CD14-positive monocyte (primary cell): ENCODE measurements at regions not wholly inside any gene's neighbourhood (a gene's known extent, or its start where the extent isn't known, plus 50 kb on each side); places are given as distances from the start of the nearest gene placed in this dataset.

Experiments
- DNase-seq, 3 donors: peaks; one replicate each; pipeline ENCODE4 v3.0.0-alpha.2; 2011 to 2022
- H2AFZ ChIP-seq: 2 replicates; pipeline ENCODE4 v1.6.0; 2012; ENCODE audit warnings: mild to moderate bottlenecking, low read depth, low read length, inconsistent platforms; ENCODE audit not compliant: insufficient read depth, poor library complexity, severe bottlenecking
- H3K27ac ChIP-seq, 2 donors: 1 replicate in 1 of 2; 2 replicates in 1 of 2; pipeline ENCODE4 v1.5.1; 2012 to 2013; ENCODE audit warnings: low read length in 2 of 2, control low read depth in 1 of 2, inconsistent platforms in 1 of 2, low read depth in 1 of 2, mild to moderate bottlenecking in 1 of 2
- H3K27me3 ChIP-seq, 2 donors: one replicate each; pipeline versions ENCODE4 v1.6.0 to v1.6.1; 2011 to 2013; ENCODE audit warnings: low read length in 2 of 2; ENCODE audit not compliant: control insufficient read depth in 2 of 2, insufficient read depth in 2 of 2
- H3K36me3 ChIP-seq, 2 donors: replicated peaks in 1 of 2; 1 replicate in 1 of 2; 2 replicates in 1 of 2; pipeline versions ENCODE4 v1.5.1 to v1.6.1; 2012 to 2013; ENCODE audit warnings: low read length in 2 of 2, control low read depth in 1 of 2, inconsistent platforms in 1 of 2, mild to moderate bottlenecking in 1 of 2; ENCODE audit not compliant: insufficient read depth in 2 of 2, control insufficient read depth in 1 of 2
- H3K4me1 ChIP-seq, 2 donors: 1 replicate in 1 of 2; 2 replicates in 1 of 2; pipeline versions ENCODE4 v1.5.1 to v1.6.1; 2012 to 2013; ENCODE audit warnings: low read length in 2 of 2, control low read depth in 1 of 2, inconsistent platforms in 1 of 2, mild to moderate bottlenecking in 1 of 2, moderate library complexity in 1 of 2; ENCODE audit not compliant: insufficient read depth in 2 of 2, control insufficient read depth in 1 of 2
- H3K4me2 ChIP-seq: replicated peaks from 2 replicates; pipeline ENCODE3; 2012; ENCODE audit warnings: low read length, moderate library complexity, mild to moderate bottlenecking; ENCODE audit not compliant: poor library complexity, severe bottlenecking; ENCODE audit errors: extremely low read depth
- H3K4me3 ChIP-seq, 3 experiments: fragments of 200-600 bp in 1 of 3; sonication (generic) in 1 of 3; replicated peaks in 1 of 3; 1 replicate in 2 of 3; 2 replicates in 1 of 3; pipeline ENCODE4 v1.5.1; 2011 to 2013; ENCODE audit warnings: low read length in 3 of 3, mild to moderate bottlenecking in 3 of 3, control low read depth in 2 of 3, low read depth in 2 of 3, inconsistent platforms in 1 of 3, moderate library complexity in 1 of 3
- H3K79me2 ChIP-seq: 2 replicates; pipeline ENCODE4 v1.6.0; 2012; ENCODE audit warnings: mild to moderate bottlenecking, control low read depth, inconsistent platforms, low read length, moderate library complexity; ENCODE audit not compliant: insufficient read depth
- H3K9ac ChIP-seq: 2 replicates; pipeline ENCODE4 v1.6.0; 2017; ENCODE audit warnings: low read length, mild to moderate bottlenecking; ENCODE audit not compliant: insufficient read depth, poor library complexity, severe bottlenecking
- H3K9me3 ChIP-seq, 2 donors: replicated peaks in 1 of 2; 1 replicate in 1 of 2; 2 replicates in 1 of 2; pipeline versions ENCODE4 v1.5.1 to v1.6.1; 2012 to 2013; ENCODE audit warnings: low read length in 2 of 2, control low read depth in 1 of 2; ENCODE audit not compliant: control insufficient read depth in 1 of 2, insufficient read depth in 1 of 2
- H4K20me1 ChIP-seq: 2 replicates; pipeline ENCODE4 v1.6.0; 2012; ENCODE audit warnings: mild to moderate bottlenecking, low read length, control low read depth, moderate library complexity; ENCODE audit not compliant: insufficient read depth
- H3K27ac Mint-ChIP-seq, 7 donors: one replicate each; pipeline ENCODE4 v1.8.0; 2020; ENCODE audit warnings: mild to moderate bottlenecking in 7 of 7, mixed read lengths in 7 of 7, moderate library complexity in 6 of 7, inconsistent platforms in 2 of 7
- H3K27me3 Mint-ChIP-seq, 3 donors: one replicate each; pipeline ENCODE4 v1.8.0; 2021 to 2022; ENCODE audit warnings: low read depth in 3 of 3, mild to moderate bottlenecking in 3 of 3, mixed read lengths in 3 of 3, moderate library complexity in 3 of 3, inconsistent platforms in 1 of 3
- H3K36me3 Mint-ChIP-seq, 2 donors: one replicate each; pipeline ENCODE4 v1.8.0; 2020; ENCODE audit warnings: mixed read lengths in 2 of 2, inconsistent platforms in 1 of 2, mild to moderate bottlenecking in 1 of 2
- H3K4me1 Mint-ChIP-seq: one replicate; pipeline ENCODE4 v1.8.0; 2020; ENCODE audit warnings: mild to moderate bottlenecking, mixed read lengths
- H3K4me3 Mint-ChIP-seq, 2 donors: one replicate each; pipeline ENCODE4 v1.8.0; 2020; ENCODE audit warnings: mild to moderate bottlenecking in 2 of 2, mixed read lengths in 2 of 2, moderate library complexity in 1 of 2
- H3K9me3 Mint-ChIP-seq, 7 donors: one replicate each; pipeline ENCODE4 v1.8.0; 2020 to 2022; ENCODE audit warnings: mixed read lengths in 7 of 7, mild to moderate bottlenecking in 6 of 7, moderate library complexity in 6 of 7, inconsistent platforms in 2 of 7
- WGBS: methylation state at CpG from one replicate; pipeline ENCODE4 v1.1.5; 2013; ENCODE audit warnings: missing lambda C conversion rate; ENCODE audit not compliant: insufficient coverage; 5-methylcytosine and 5-hydroxymethylcytosine counted together
- intact Hi-C, 2 donors: fragments of 100-400 bp; cut with micrococcal nuclease; formaldehyde crosslinking; loops; one replicate each; pipeline versions ENCODE4 v1.15.0 to v1.15.1; 2023
- TF ChIP-seq, protein P1 (sequence below): fragments of 200-600 bp; IDR thresholded peaks from one replicate; pipeline ENCODE4 v1.8.0; 2022; ENCODE audit warnings: antibody characterized with exemption, mild to moderate bottlenecking

DNA sequence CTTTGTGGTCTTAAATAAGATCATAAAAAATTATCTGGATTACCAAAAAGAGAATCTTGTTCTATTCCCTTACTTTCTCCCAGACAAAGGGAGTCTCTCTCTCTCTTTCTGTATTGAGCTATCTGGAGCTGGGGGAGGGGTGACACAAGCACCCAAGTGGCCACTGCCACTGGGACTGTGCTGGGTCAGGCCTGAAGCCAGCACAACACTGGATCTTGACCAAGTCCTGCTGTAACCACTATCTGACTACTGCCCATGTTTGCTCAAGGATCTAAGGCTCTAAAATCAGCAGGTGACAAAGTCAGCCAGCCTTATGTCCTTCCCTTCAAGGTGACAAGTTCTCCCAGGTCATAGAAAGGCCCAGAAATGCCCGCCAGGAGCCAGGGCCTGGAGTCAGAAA, 75.0 kb upstream of the SPATA16 start:
- Histone ChIP-seq H3K9me3 (peaks cover 0 to 12% of the 10 kb centered on the region in 2 donors), H3K4me3 (no peak overlapping the region), H4K20me1 (no peaks in the 10 kb centered on the region), H3K79me2 (no peaks in the 10 kb centered on the region), H3K36me3 (no peaks in the 10 kb centered on the region), H3K27me3 (no peaks in the 10 kb centered on the region), H2AFZ (no peak overlapping the region), H3K9ac (no peak overlapping the region), H3K4me2 (no peak overlapping the region), H3K4me1 (no peaks in the 10 kb centered on the region), H3K27ac (no peak overlapping the region)
- intact Hi-C loops: no loop called here
- peak overlapping the region in 1 of 7 donors; percentile 25 for H3K27ac Mint-ChIP-seq
- no peak for DNase-seq
- H3K9me3 Mint-ChIP-seq: peaks cover 0 to 8% (median 3%) of the 10 kb centered on the region in 7 donors
- H3K4me3 Mint-ChIP-seq: no peak overlapping the region
- no peaks in the 10 kb centered on the region for H3K27me3 Mint-ChIP-seq
- TF ChIP-seq, protein P1, sequence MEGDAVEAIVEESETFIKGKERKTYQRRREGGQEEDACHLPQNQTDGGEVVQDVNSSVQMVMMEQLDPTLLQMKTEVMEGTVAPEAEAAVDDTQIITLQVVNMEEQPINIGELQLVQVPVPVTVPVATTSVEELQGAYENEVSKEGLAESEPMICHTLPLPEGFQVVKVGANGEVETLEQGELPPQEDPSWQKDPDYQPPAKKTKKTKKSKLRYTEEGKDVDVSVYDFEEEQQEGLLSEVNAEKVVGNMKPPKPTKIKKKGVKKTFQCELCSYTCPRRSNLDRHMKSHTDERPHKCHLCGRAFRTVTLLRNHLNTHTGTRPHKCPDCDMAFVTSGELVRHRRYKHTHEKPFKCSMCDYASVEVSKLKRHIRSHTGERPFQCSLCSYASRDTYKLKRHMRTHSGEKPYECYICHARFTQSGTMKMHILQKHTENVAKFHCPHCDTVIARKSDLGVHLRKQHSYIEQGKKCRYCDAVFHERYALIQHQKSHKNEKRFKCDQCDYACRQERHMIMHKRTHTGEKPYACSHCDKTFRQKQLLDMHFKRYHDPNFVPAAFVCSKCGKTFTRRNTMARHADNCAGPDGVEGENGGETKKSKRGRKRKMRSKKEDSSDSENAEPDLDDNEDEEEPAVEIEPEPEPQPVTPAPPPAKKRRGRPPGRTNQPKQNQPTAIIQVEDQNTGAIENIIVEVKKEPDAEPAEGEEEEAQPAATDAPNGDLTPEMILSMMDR: no peak
- H3K4me1 Mint-ChIP-seq: no peaks in the 10 kb centered on the region
- H3K36me3 Mint-ChIP-seq: no peaks in the 10 kb centered on the region
- WGBS: 80% methylated on average over 1 of the region's 1 CpG

DNA sequence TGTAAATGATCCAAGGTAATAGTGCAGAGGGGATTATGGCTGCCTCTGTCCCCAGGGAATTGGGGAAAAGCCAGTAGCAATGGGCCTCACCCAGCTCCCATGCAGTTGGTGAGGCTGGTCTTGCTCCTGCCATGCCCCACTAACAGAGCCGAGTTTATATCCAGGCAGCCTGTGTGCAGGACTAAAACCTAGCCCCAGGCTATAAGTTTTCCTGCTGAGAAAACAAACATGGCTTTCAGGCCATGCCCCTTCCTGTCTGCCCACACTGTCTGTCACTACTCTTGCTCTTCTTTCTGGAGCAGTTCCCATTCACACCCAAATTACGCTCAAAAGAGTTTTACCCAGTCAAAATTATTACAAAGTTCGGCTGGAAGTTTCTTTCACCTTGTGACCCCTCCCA, 73.5 kb upstream of the SPATA16 start:
- H3K79me2 ChIP-seq: no peaks in the 10 kb centered on the region
- 94% methylated on average over 3 of the region's 3 CpGs for WGBS
- no peak overlapping the region for H2AFZ ChIP-seq
- H3K4me2 ChIP-seq: no peak overlapping the region
- no peaks in the 10 kb centered on the region for H4K20me1 ChIP-seq
- no peak overlapping the region for H3K4me3 Mint-ChIP-seq
- H3K4me1 ChIP-seq: no peaks in the 10 kb centered on the region
- H3K27me3 Mint-ChIP-seq: no peaks in the 10 kb centered on the region
- TF ChIP-seq, protein P1: no peak
- no peaks in the 10 kb centered on the region for H3K36me3 ChIP-seq
- no peaks in the 10 kb centered on the region for H3K4me1 Mint-ChIP-seq
- H3K36me3 Mint-ChIP-seq: no peaks in the 10 kb centered on the region
- no peak overlapping the region for H3K27ac ChIP-seq
- H3K4me3 ChIP-seq: no peak overlapping the region
- peaks cover 0 to 11% of the 10 kb centered on the region in 2 donors for H3K9me3 ChIP-seq
- DNase-seq: no peak
- no peak overlapping the region for H3K9ac ChIP-seq
- no peaks in the 10 kb centered on the region for H3K27me3 ChIP-seq
- H3K9me3 Mint-ChIP-seq: peaks cover 0 to 5% (median 0%) of the 10 kb centered on the region in 7 donors
- no peak overlapping the region for H3K27ac Mint-ChIP-seq
- intact Hi-C loops: no loop called here
